Ovary (tissue), 3 donors: ENCODE measurements at regions not wholly inside any gene's neighbourhood (a gene's known extent, or its start where the extent isn't known, plus 50 kb on each side); places are given as distances from the start of the nearest gene placed in this dataset.

Source experiments
- CTCF ChIP-seq, 3 donors: fragments of 450-650 bp in 2 of 3; fragments of 200-600 bp in 1 of 3; IDR thresholded peaks; one replicate each; pipeline versions ENCODE4 v1.5.1 to v1.8.0; 2016 to 2022; ENCODE audit warnings: antibody characterized with exemption in 3 of 3, mild to moderate bottlenecking in 1 of 3
- EP300 ChIP-seq: sonication (generic); formaldehyde crosslinking; IDR thresholded peaks from one replicate; pipeline ENCODE4 v1.6.1; 2017; ENCODE audit warnings: antibody characterized with exemption
- POLR2A ChIP-seq: fragments of 450-650 bp; IDR thresholded peaks from one replicate; pipeline ENCODE4 v1.6.1; 2017; ENCODE audit warnings: antibody characterized with exemption, mild to moderate bottlenecking, moderate library complexity
- donor health status: DM: no; HTN: no; CAD: no.

- TF ChIP-seq EP300: no peak
- TF ChIP-seq CTCF (IDR thresholded peaks at IDR 0.05): no peak
- no peak for TF ChIP-seq POLR2A
Observed at GRCh38 chr1:88169139-88169538, 514.9 kb upstream of the PKN2 start.
